K562 (cell line): ENCODE measurements at regions not wholly inside any gene's neighbourhood (a gene's known extent, or its start where the extent isn't known, plus 50 kb on each side); places are given as distances from the start of the nearest gene placed in this dataset.

ENCODE experiments used
- CBX8 ChIP-seq: fragments of 200-600 bp; sonication (generic); IDR thresholded peaks from 2 replicates; pipeline ENCODE4 v1.6.1; 2012; ENCODE audit warnings: borderline replicate concordance, mixed run types, low read depth, mild to moderate bottlenecking, moderate library complexity, mixed read lengths, low read length, control low read depth, inconsistent platforms; ENCODE audit not compliant: poor library complexity, severe bottlenecking; ENCODE audit errors: extremely low read depth
- LCOR ChIP-seq: sonication (generic); formaldehyde crosslinking; IDR thresholded peaks from 2 replicates; pipeline ENCODE4 v1.8.0; 2022; ENCODE audit warnings: mild to moderate bottlenecking, missing genetic modification reagents
- SREBF1 ChIP-seq: fragments of 150-350 bp; IDR thresholded peaks from 2 replicates; pipeline ENCODE4 v1.6.1; 2014; ENCODE audit warnings: antibody characterized with exemption, low read depth, low read length, borderline replicate concordance
- ZNF134 ChIP-seq: fragments of 250-450 bp; sonication (Bioruptor Pico); conservative IDR thresholded peaks from 2 replicates; pipeline ENCODE4 v1.4.0; 2020
- ZNF354B ChIP-seq: fragments of 250-450 bp; sonication (Bioruptor Pico); IDR thresholded peaks from 2 replicates; pipeline ENCODE4 v1.4.0; 2020
- TF ChIP-seq, protein P1 (sequence below): sonication (generic); formaldehyde crosslinking; IDR thresholded peaks from 2 replicates; pipeline ENCODE4 v1.8.0; 2022; ENCODE audit warnings: mild to moderate bottlenecking, missing genetic modification reagents
- TF ChIP-seq, protein P2 (sequence below): sonication (generic); formaldehyde crosslinking; IDR thresholded peaks from 2 replicates; pipeline ENCODE4 v1.8.0; 2022; ENCODE audit warnings: mild to moderate bottlenecking, missing genetic modification reagents

DNA sequence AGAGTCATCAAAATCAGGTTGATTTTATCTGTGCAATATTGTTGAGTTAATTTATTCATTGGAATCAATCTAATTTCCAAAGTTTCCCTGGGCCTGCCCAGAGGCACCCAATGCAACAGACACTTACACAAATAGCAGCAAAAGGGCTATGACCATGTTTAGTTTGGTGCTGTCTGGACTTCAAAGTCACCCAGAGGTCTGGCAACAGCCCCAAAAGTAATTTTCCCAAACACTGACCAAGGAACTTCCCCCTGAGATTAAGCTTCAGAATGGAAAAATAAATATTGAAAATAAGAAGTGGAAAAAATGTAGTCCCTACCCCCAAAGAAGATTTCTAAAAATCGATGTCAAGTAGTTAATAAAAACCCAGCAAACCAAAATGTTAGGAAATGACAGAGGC lies 70.9 kb upstream of the RNF152 start (continued):
- TF ChIP-seq, protein P1, sequence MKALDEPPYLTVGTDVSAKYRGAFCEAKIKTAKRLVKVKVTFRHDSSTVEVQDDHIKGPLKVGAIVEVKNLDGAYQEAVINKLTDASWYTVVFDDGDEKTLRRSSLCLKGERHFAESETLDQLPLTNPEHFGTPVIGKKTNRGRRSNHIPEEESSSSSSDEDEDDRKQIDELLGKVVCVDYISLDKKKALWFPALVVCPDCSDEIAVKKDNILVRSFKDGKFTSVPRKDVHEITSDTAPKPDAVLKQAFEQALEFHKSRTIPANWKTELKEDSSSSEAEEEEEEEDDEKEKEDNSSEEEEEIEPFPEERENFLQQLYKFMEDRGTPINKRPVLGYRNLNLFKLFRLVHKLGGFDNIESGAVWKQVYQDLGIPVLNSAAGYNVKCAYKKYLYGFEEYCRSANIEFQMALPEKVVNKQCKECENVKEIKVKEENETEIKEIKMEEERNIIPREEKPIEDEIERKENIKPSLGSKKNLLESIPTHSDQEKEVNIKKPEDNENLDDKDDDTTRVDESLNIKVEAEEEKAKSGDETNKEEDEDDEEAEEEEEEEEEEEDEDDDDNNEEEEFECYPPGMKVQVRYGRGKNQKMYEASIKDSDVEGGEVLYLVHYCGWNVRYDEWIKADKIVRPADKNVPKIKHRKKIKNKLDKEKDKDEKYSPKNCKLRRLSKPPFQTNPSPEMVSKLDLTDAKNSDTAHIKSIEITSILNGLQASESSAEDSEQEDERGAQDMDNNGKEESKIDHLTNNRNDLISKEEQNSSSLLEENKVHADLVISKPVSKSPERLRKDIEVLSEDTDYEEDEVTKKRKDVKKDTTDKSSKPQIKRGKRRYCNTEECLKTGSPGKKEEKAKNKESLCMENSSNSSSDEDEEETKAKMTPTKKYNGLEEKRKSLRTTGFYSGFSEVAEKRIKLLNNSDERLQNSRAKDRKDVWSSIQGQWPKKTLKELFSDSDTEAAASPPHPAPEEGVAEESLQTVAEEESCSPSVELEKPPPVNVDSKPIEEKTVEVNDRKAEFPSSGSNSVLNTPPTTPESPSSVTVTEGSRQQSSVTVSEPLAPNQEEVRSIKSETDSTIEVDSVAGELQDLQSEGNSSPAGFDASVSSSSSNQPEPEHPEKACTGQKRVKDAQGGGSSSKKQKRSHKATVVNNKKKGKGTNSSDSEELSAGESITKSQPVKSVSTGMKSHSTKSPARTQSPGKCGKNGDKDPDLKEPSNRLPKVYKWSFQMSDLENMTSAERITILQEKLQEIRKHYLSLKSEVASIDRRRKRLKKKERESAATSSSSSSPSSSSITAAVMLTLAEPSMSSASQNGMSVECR (CRISPR knock-in tag): no peak
- TF ChIP-seq ZNF134 (CRISPR knock-in tag): no peak
- no peak for TF ChIP-seq CBX8
- no peak for TF ChIP-seq ZNF354B (CRISPR knock-in tag)
- TF ChIP-seq, protein P2, sequence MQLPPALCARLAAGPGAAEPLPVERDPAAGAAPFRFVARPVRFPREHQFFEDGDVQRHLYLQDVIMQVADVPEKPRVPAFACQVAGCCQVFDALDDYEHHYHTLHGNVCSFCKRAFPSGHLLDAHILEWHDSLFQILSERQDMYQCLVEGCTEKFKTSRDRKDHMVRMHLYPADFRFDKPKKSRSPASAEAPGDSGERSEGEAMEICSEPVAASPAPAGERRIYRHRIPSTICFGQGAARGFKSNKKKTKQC (CRISPR knock-in tag): no peak
- no peak for TF ChIP-seq SREBF1
- no peak for TF ChIP-seq LCOR (CRISPR knock-in tag)
- TF ChIP-seq, all 486 proteins: peak for 0
